Breast epithelium (tissue), 3 donors: ENCODE measurements at regions not wholly inside any gene's neighbourhood (a gene's known extent, or its start where the extent isn't known, plus 50 kb on each side); places are given as distances from the start of the nearest gene placed in this dataset.

Experiments used
- CTCF ChIP-seq, 3 donors: fragments of 450-650 bp; IDR thresholded peaks; one replicate each; pipeline ENCODE4 v1.5.1; 2016 to 2017; ENCODE audit warnings: antibody characterized with exemption in 3 of 3, mild to moderate bottlenecking in 3 of 3, moderate library complexity in 3 of 3
- POLR2A ChIP-seq: fragments of 450-650 bp; IDR thresholded peaks from one replicate; pipeline ENCODE4 v1.6.1; 2016; ENCODE audit warnings: antibody characterized with exemption, mild to moderate bottlenecking, moderate library complexity

GRCh38 chr14:101073598-101073965, 170.1 kb upstream of the RTL1 start:
- no peak for TF ChIP-seq CTCF (IDR thresholded peaks at IDR 0.05)
- TF ChIP-seq POLR2A = no peak
